Endothelial cell of umbilical vein (primary cell): ENCODE measurements at regions not wholly inside any gene's neighbourhood (a gene's known extent, or its start where the extent isn't known, plus 50 kb on each side); places are given as distances from the start of the nearest gene placed in this dataset.

Experiments
- BruUV-seq: library from RNA; stranded (reverse); fragments of 400-500 nt; replicated peaks from 2 replicates; lab custom pipeline; 2021; lab: Mats Ljungman, UMichigan
- CTCF ChIA-PET: fragments of 300-600, 350-600 bp; sonication (Branson Sonifier 250); formaldehyde crosslinking; loops from one replicate; lab custom pipeline; 2021; ENCODE audit warnings: antibody characterized with exemption, inconsistent platforms; lab: Charles Lee
- POLR2A ChIA-PET: fragments of 300-600, 350-600 bp; sonication (Branson Sonifier 250); formaldehyde crosslinking; loops from one replicate; lab custom pipeline; 2021; ENCODE audit warnings: antibody characterized with exemption, inconsistent platforms; lab: Charles Lee
- DNase-seq: peaks from one replicate; pipeline ENCODE4 v3.0.0-alpha.2; 2011; ENCODE audit warnings: low read depth, low spot score
- FAIRE-seq: peaks from 2 replicates; lab custom pipeline; 2011; peaks lifted over from hg19 to GRCh38; lab: Jason Lieb, UNC
- H2AFZ ChIP-seq: 2 replicates; pipeline ENCODE4 v1.6.0; 2012; ENCODE audit warnings: low read depth, low read length, control low read depth, inconsistent platforms
- H3K27ac ChIP-seq: 2 replicates; pipeline ENCODE4 v1.5.1; 2011; ENCODE audit warnings: low read depth, mild to moderate bottlenecking, control low read depth, low read length, moderate library complexity; ENCODE audit not compliant: insufficient read depth
- H3K27me3 ChIP-seq, 2 experiments: 2 replicates each; pipeline versions ENCODE4 v1.6.0 to v1.6.1; 2011; ENCODE audit warnings: low read length in 2 of 2, mixed read lengths in 1 of 2; ENCODE audit not compliant: control insufficient read depth in 2 of 2, insufficient read depth in 2 of 2
- H3K36me3 ChIP-seq, 2 experiments: 2 replicates in 1 of 2; 3 replicates in 1 of 2; pipeline ENCODE4 v1.5.1; 2011; ENCODE audit warnings: low read length in 2 of 2, mild to moderate bottlenecking in 1 of 2, moderate library complexity in 1 of 2; ENCODE audit not compliant: control insufficient read depth in 2 of 2, insufficient read depth in 2 of 2; ENCODE audit errors: extremely low read depth in 1 of 2
- H3K4me1 ChIP-seq: 3 replicates; pipeline ENCODE4 v1.5.1; 2011; ENCODE audit warnings: mild to moderate bottlenecking, low read length; ENCODE audit not compliant: control insufficient read depth, insufficient read depth; ENCODE audit errors: extremely low read depth
- H3K4me2 ChIP-seq: 2 replicates; pipeline ENCODE4 v1.6.1; 2011; ENCODE audit warnings: low read length, control low read depth, mixed read lengths; ENCODE audit not compliant: insufficient read depth
- H3K4me3 ChIP-seq, 3 experiments: fragments of 200-600 bp in 1 of 3; sonication (generic), shearing (Covaris generic) in 1 of 3; replicated peaks in 1 of 3; 2 replicates each; pipeline ENCODE4 v1.5.1; 2011 to 2016; ENCODE audit warnings: control low read depth in 3 of 3, low read length in 3 of 3, mild to moderate bottlenecking in 2 of 3, inconsistent platforms in 1 of 3, low read depth in 1 of 3, moderate library complexity in 1 of 3; ENCODE audit not compliant: insufficient read depth in 1 of 3
- H3K79me2 ChIP-seq: 2 replicates; pipeline ENCODE4 v1.6.0; 2012; ENCODE audit warnings: low read length, inconsistent platforms; ENCODE audit not compliant: control insufficient read depth, insufficient read depth
- H3K9ac ChIP-seq: replicated peaks from 2 replicates; pipeline ENCODE3; 2011; ENCODE audit warnings: low read length, control low read depth; ENCODE audit not compliant: insufficient read depth; ENCODE audit errors: extremely low read depth
- H3K9me1 ChIP-seq: replicated peaks from 3 replicates; pipeline ENCODE4 v1.6.0; 2011; ENCODE audit warnings: mild to moderate bottlenecking, low read length; ENCODE audit not compliant: control insufficient read depth, insufficient read depth; ENCODE audit errors: extremely low read depth
- H3K9me3 ChIP-seq: replicated peaks from 2 replicates; pipeline ENCODE4 v1.5.1; 2012; ENCODE audit warnings: low read length, inconsistent platforms; ENCODE audit not compliant: control insufficient read depth, insufficient read depth
- H4K20me1 ChIP-seq: replicated peaks from 2 replicates; pipeline ENCODE3; 2011; ENCODE audit warnings: mild to moderate bottlenecking, low read length; ENCODE audit not compliant: control insufficient read depth, insufficient read depth; ENCODE audit errors: extremely low read depth
- EZH2 ChIP-seq: IDR thresholded peaks from 2 replicates; pipeline ENCODE4 v1.6.1; 2012; ENCODE audit warnings: borderline replicate concordance, low read depth, mild to moderate bottlenecking, moderate library complexity, low read length, inconsistent platforms; ENCODE audit not compliant: severe bottlenecking
- FOS ChIP-seq: IDR thresholded peaks from 2 replicates; pipeline ENCODE4 v1.6.1; 2011; ENCODE audit warnings: mild to moderate bottlenecking, low read length, moderate library complexity, borderline replicate concordance; ENCODE audit not compliant: insufficient read depth
- GATA2 ChIP-seq: IDR thresholded peaks from 2 replicates; pipeline ENCODE4 v1.7.0; 2011; ENCODE audit warnings: low read depth, mild to moderate bottlenecking, moderate library complexity, mixed read lengths, low read length; ENCODE audit not compliant: insufficient read length, insufficient read depth
- JUN ChIP-seq: IDR thresholded peaks from 2 replicates; pipeline ENCODE4 v1.6.1; 2011; ENCODE audit warnings: borderline replicate concordance, low read depth; ENCODE audit not compliant: insufficient read length, insufficient read depth
- MYC ChIP-seq: IDR thresholded peaks from one replicate; pipeline ENCODE4 v1.6.1; 2011; ENCODE audit warnings: mild to moderate bottlenecking, low read depth, low read length
- POLR2A ChIP-seq: IDR thresholded peaks from 2 replicates; pipeline ENCODE4 v1.6.1; 2012; ENCODE audit warnings: low read depth, mild to moderate bottlenecking, control low read depth, low read length
- POLR2AphosphoS5 ChIP-seq: IDR thresholded peaks from 2 replicates; pipeline ENCODE4 v1.6.1; 2012; ENCODE audit warnings: low read depth, mild to moderate bottlenecking, control low read depth, low read length, moderate library complexity; ENCODE audit not compliant: insufficient read depth
- dilution Hi-C: fragments of 300-500 bp; cut with MboI; formaldehyde crosslinking; loops from one replicate; pipeline ENCODE4 v1.15.0; 2019; ENCODE audit warnings: low sequenced_read_pairs; ENCODE audit not compliant: extremely low pct_ligation_motif_present
- intact Hi-C: fragments of 100-400 bp; cut with micrococcal nuclease; formaldehyde crosslinking; loops from one replicate; pipeline ENCODE4 v1.10.0; 2022
- TF ChIP-seq, protein P1 (sequence below): IDR thresholded peaks from 2 replicates; pipeline ENCODE4 v1.6.1; 2011; ENCODE audit not compliant: insufficient read depth, insufficient read length
- TF ChIP-seq, protein P2 (sequence below), 2 donors: IDR thresholded peaks; 1 replicate in 1 of 2; 2 replicates in 1 of 2; pipeline ENCODE4 v1.5.1; 2011; ENCODE audit warnings: low read length in 2 of 2, mild to moderate bottlenecking in 2 of 2, moderate library complexity in 2 of 2, control low read depth in 1 of 2, inconsistent platforms in 1 of 2, low read depth in 1 of 2; ENCODE audit not compliant: insufficient read depth in 1 of 2; ENCODE audit errors: extremely low read depth in 1 of 2

DNA sequence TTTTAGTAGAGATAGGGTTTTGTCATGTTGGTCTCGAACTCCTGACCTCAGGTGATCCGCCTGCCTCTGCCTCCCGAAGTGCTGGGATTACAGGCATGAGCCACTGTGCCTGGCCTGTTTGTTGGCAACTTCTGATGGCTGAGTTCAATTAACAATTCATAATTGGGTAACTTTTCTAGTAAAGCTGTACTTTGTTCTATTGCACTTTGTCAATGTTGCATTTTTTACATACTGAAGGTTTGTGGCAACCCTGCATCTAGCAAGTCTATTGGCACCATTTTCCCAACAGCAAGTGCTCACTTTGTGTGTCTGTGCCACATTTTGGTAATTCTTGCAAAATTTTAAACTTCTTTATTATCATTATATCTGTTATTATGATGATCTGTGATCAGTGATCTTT lies 64.5 kb upstream of the USP24 start:
- dilution Hi-C loops: no loop called here
- ChIA-PET POLR2A (no interaction called here), CTCF (interaction anchor here (1.1 to 3.8 kb wide), 4 partner anchors 49 to 1305 kb away, joined by 3 to 82 read pairs (median 20); no protein-coding TSS in a partner anchor)
- H3K9ac ChIP-seq: no peak overlapping the region
- intact Hi-C loops: loop anchor here (10.0 kb wide), 1 partner anchor 615 kb away; no protein-coding TSS in a partner anchor
- no TSS peak for BruUV-seq
- no peak for FAIRE-seq
- DNase-seq: no peak
- no peaks in the 10 kb centered on the region for H3K9me1 ChIP-seq
- no peak overlapping the region for H3K4me2 ChIP-seq
- H3K36me3 ChIP-seq: no peaks in the 10 kb centered on the region
- no peaks in the 10 kb centered on the region for H3K79me2 ChIP-seq
- H3K9me3 ChIP-seq: no peaks in the 10 kb centered on the region
- TF ChIP-seq MYC: no peak
- TF ChIP-seq, protein P1, sequence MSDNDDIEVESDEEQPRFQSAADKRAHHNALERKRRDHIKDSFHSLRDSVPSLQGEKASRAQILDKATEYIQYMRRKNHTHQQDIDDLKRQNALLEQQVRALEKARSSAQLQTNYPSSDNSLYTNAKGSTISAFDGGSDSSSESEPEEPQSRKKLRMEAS: no peak
- no peak for TF ChIP-seq POLR2AphosphoS5
- no peak for TF ChIP-seq POLR2A
- TF ChIP-seq, protein P2, sequence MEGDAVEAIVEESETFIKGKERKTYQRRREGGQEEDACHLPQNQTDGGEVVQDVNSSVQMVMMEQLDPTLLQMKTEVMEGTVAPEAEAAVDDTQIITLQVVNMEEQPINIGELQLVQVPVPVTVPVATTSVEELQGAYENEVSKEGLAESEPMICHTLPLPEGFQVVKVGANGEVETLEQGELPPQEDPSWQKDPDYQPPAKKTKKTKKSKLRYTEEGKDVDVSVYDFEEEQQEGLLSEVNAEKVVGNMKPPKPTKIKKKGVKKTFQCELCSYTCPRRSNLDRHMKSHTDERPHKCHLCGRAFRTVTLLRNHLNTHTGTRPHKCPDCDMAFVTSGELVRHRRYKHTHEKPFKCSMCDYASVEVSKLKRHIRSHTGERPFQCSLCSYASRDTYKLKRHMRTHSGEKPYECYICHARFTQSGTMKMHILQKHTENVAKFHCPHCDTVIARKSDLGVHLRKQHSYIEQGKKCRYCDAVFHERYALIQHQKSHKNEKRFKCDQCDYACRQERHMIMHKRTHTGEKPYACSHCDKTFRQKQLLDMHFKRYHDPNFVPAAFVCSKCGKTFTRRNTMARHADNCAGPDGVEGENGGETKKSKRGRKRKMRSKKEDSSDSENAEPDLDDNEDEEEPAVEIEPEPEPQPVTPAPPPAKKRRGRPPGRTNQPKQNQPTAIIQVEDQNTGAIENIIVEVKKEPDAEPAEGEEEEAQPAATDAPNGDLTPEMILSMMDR (IDR thresholded peaks at IDR 0.05; ENCODE audit: extremely low read depth in 1 of 2, insufficient read depth in 1 of 2, low read depth in 1 of 2, low read length in 2 of 2): no peak
- TF ChIP-seq FOS: no peak
- no peak for TF ChIP-seq EZH2
- TF ChIP-seq GATA2: no peak
- no peak for TF ChIP-seq JUN
- H3K4me3 ChIP-seq: no peak overlapping the region
- H2AFZ ChIP-seq: no peak overlapping the region
- no peaks in the 10 kb centered on the region for H3K27me3 ChIP-seq
- no peaks in the 10 kb centered on the region for H4K20me1 ChIP-seq
- peaks cover 15% of the 10 kb centered on the region for H3K4me1 ChIP-seq
- no peak overlapping the region for H3K27ac ChIP-seq
